HPDE6-E6E7 (cell line): ENCODE measurements at regions not wholly inside any gene's neighbourhood (a gene's known extent, or its start where the extent isn't known, plus 50 kb on each side); places are given as distances from the start of the nearest gene placed in this dataset.

Source experiments
- DNase-seq: peaks from one replicate; pipeline ENCODE4 v3.0.0; 2011; ENCODE audit warnings: missing footprints; ENCODE audit errors: extremely low spot score

GRCh38 chr6:104095661-104096416 lies 763.9 kb downstream of the HACE1 start:
- DNase-seq: no peak

GRCh38 chr6:104087765-104088164 lies 772.0 kb downstream of the HACE1 start:
- DNase-seq: no peak

GRCh38 chr6:104068281-104068680 lies 791.4 kb downstream of the HACE1 start:
- no peak for DNase-seq

GRCh38 chr6:104064876-104065275 lies 794.8 kb downstream of the HACE1 start:
- DNase-seq: no peak

GRCh38 chr6:104050455-104050854 lies 809.3 kb downstream of the HACE1 start:
- peak; percentile 2 for DNase-seq

- no peak for DNase-seq
Observed at GRCh38 chr6:104046426-104046825, 813.3 kb downstream of the HACE1 start.

- no peak for DNase-seq
Observed at GRCh38 chr6:104031346-104031745, 828.4 kb downstream of the HACE1 start.

GRCh38 chr6:104022126-104022525 lies 837.6 kb downstream of the HACE1 start:
- no peak for DNase-seq

GRCh38 chr6:104019075-104019753 lies 840.5 kb downstream of the HACE1 start:
- no peak for DNase-seq

- no peak for DNase-seq
Observed at GRCh38 chr6:104017410-104018381, 842.0 kb downstream of the HACE1 start.

- no peak for DNase-seq
Observed at GRCh38 chr6:104014163-104014959, 845.4 kb downstream of the HACE1 start.

- no peak for DNase-seq
Observed at GRCh38 chr6:104013312-104013971, 846.3 kb downstream of the HACE1 start.

- DNase-seq: no peak
Observed at GRCh38 chr6:104010897-104011296, 848.8 kb downstream of the HACE1 start.

GRCh38 chr6:104003803-104004516 lies 855.8 kb downstream of the HACE1 start:
- no peak for DNase-seq

- no peak for DNase-seq
Observed at GRCh38 chr6:103995571-103995970, 864.1 kb downstream of the HACE1 start.

- peak; percentile 28 for DNase-seq
Observed at GRCh38 chr6:103983860-103984259, 875.9 kb downstream of the HACE1 start.

- DNase-seq: no peak
Observed at GRCh38 chr6:103983011-103983410, 876.7 kb downstream of the HACE1 start.

- no peak for DNase-seq
Observed at GRCh38 chr6:103982574-103982973, 877.1 kb downstream of the HACE1 start.

- DNase-seq: no peak
Observed at GRCh38 chr6:103979308-103979707, 880.4 kb downstream of the HACE1 start.

GRCh38 chr6:103937389-103937788 lies 922.3 kb downstream of the HACE1 start:
- no peak for DNase-seq
